ENCODE measurements at regions not wholly inside any gene's neighbourhood (a gene's known extent, or its start where the extent isn't known, plus 50 kb on each side); places are given as distances from the start of the nearest gene placed in this dataset.

GRCh38 chr13:88248393-88248792 lies 577.2 kb downstream of the SLITRK5 start:
- Histone ChIP-seq H3K27ac (no peak overlapping the region), H3K4me1 (ENCODE audit: control insufficient read depth in 1 of 2, low read depth in 2 of 2) (no peaks in the 10 kb centered on the region), H3K36me3 (no peaks in the 10 kb centered on the region), H3K4me3 (no peak overlapping the region), H3K9me3 (no peaks in the 10 kb centered on the region), H3K27me3 (replicated peaks; ENCODE audit: insufficient read depth) (no peaks in the 10 kb centered on the region)
- ATAC-seq (ENCODE audit: insufficient number of reproducible peaks, low FRiP score, low read depth): no peak
- TF ChIP-seq CTCF (IDR thresholded peaks at IDR 0.05): no peak
- no peak for DNase-seq (ENCODE audit: low spot score)

- Histone ChIP-seq H3K27me3 (replicated peaks; ENCODE audit: insufficient read depth) (no peaks in the 10 kb centered on the region), H3K9me3 (no peaks in the 10 kb centered on the region), H3K4me3 (no peak overlapping the region), H3K27ac (no peak overlapping the region), H3K4me1 (ENCODE audit: control insufficient read depth in 1 of 2, low read depth in 2 of 2) (no peaks in the 10 kb centered on the region), H3K36me3 (no peaks in the 10 kb centered on the region)
- no peak for DNase-seq (ENCODE audit: low spot score)
- no peak for TF ChIP-seq CTCF (IDR thresholded peaks at IDR 0.05)
- ATAC-seq (ENCODE audit: insufficient number of reproducible peaks, low FRiP score, low read depth): no peak
These were observed 586.5 kb downstream of the SLITRK5 start for GRCh38 chr13:88257706-88258105.

DNA sequence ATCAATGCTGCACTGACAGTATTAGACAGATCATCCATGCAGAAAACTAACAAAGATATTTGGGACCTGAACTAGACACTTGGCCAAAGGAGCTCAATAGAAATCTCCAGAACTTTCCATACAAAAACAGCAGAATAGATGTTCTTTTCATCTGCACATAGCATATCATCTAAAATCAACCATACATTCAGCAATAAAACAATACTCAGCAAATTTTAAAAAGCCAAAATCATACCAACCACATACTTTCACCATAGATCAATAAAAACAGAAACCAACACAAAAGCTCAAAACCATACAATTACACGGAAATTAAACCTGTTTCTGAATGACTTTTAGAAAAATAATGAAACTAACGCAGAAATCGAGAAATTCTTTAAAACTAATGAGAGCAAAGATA lies 592.6 kb downstream of the SLITRK5 start:
- no peaks in the 10 kb centered on the region for H3K9me3 ChIP-seq
- ATAC-seq (ENCODE audit: insufficient number of reproducible peaks, low FRiP score, low read depth): no peak
- H3K4me1 ChIP-seq (ENCODE audit: control insufficient read depth in 1 of 2, low read depth in 2 of 2): no peaks in the 10 kb centered on the region
- no peak overlapping the region for H3K27ac ChIP-seq
- H3K27me3 ChIP-seq (replicated peaks; ENCODE audit: insufficient read depth): no peaks in the 10 kb centered on the region
- H3K4me3 ChIP-seq: no peak overlapping the region
- no peak for DNase-seq (ENCODE audit: low spot score)
- no peaks in the 10 kb centered on the region for H3K36me3 ChIP-seq
- TF ChIP-seq CTCF (IDR thresholded peaks at IDR 0.05): no peak

DNA sequence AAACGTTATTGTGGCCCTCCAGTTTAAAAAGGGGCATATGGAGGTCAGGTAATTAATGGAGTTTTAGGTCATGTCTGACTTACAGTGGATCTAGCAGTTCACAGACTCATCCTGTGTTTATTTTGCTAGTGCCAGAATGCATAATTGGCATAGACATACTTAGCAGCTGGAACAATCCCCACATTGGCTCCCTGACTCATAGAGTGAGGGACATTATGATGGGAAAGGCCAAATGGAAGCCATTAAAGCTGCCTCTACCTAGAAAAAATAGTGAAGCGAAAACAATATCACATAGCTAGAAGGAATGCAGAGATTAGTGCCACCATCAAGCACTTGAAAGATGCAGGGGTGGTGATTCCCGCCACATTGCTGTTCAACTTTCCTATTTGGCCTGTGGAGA lies 610.7 kb downstream of the SLITRK5 start:
- Histone ChIP-seq H3K4me3 (no peak overlapping the region), H3K9me3 (no peaks in the 10 kb centered on the region), H3K36me3 (no peaks in the 10 kb centered on the region), H3K27ac (no peak overlapping the region), H3K4me1 (ENCODE audit: control insufficient read depth in 1 of 2, low read depth in 2 of 2) (no peaks in the 10 kb centered on the region), H3K27me3 (replicated peaks; ENCODE audit: insufficient read depth) (no peaks in the 10 kb centered on the region)
- no peak for TF ChIP-seq CTCF (IDR thresholded peaks at IDR 0.05)
- DNase-seq (ENCODE audit: low spot score): no peak
- no peak for ATAC-seq (ENCODE audit: insufficient number of reproducible peaks, low FRiP score, low read depth)

- H3K9me3 ChIP-seq: no peaks in the 10 kb centered on the region
- H3K27me3 ChIP-seq (replicated peaks; ENCODE audit: insufficient read depth): no peaks in the 10 kb centered on the region
- no peak overlapping the region for H3K27ac ChIP-seq
- TF ChIP-seq CTCF (IDR thresholded peaks at IDR 0.05): no peak
- DNase-seq (ENCODE audit: low spot score): no peak
- no peaks in the 10 kb centered on the region for H3K4me1 ChIP-seq (ENCODE audit: control insufficient read depth in 1 of 2, low read depth in 2 of 2)
- H3K4me3 ChIP-seq: no peak overlapping the region
- H3K36me3 ChIP-seq: no peaks in the 10 kb centered on the region
- ATAC-seq (ENCODE audit: insufficient number of reproducible peaks, low FRiP score, low read depth): no peak
These were observed 614.2 kb downstream of the SLITRK5 start for GRCh38 chr13:88285329-88285728.

All from thoracic aorta (tissue), 2 donors.